Osteoblast (primary cell): ENCODE measurements at regions not wholly inside any gene's neighbourhood (a gene's known extent, or its start where the extent isn't known, plus 50 kb on each side); places are given as distances from the start of the nearest gene placed in this dataset.

Experiments used
- DNase-seq: peaks from one replicate; pipeline ENCODE4 v3.0.0; 2011; ENCODE audit warnings: low spot score, mixed read lengths; ENCODE audit not compliant: insufficient read length; ENCODE audit errors: missing footprints
- H2AFZ ChIP-seq: 2 replicates; pipeline ENCODE4 v1.6.0; 2011; ENCODE audit warnings: mild to moderate bottlenecking, low read length
- H3K27ac ChIP-seq: 2 replicates; pipeline ENCODE4 v1.5.1; 2011; ENCODE audit warnings: mild to moderate bottlenecking, low read depth, low read length, moderate library complexity
- H3K27me3 ChIP-seq: 2 replicates; pipeline ENCODE4 v1.6.0; 2012; ENCODE audit warnings: mild to moderate bottlenecking, control low read depth, inconsistent platforms, low read length, moderate library complexity; ENCODE audit not compliant: insufficient read depth
- H3K36me3 ChIP-seq: 2 replicates; pipeline ENCODE4 v1.5.1; 2011; ENCODE audit warnings: mild to moderate bottlenecking, low read length, control low read depth, moderate library complexity; ENCODE audit not compliant: insufficient read depth
- H3K4me1 ChIP-seq: 2 replicates; pipeline ENCODE4 v1.5.1; 2011; ENCODE audit warnings: mild to moderate bottlenecking, low read length, control low read depth, moderate library complexity; ENCODE audit not compliant: insufficient read depth
- H3K4me2 ChIP-seq: 2 replicates; pipeline ENCODE4 v1.6.0; 2011; ENCODE audit warnings: mild to moderate bottlenecking, low read length; ENCODE audit not compliant: insufficient read depth
- H3K4me3 ChIP-seq: fragments of 200-600 bp; sonication (generic); 3 replicates; pipeline ENCODE4 v1.5.1; 2012; ENCODE audit warnings: mild to moderate bottlenecking, low read length, inconsistent platforms; ENCODE audit not compliant: insufficient read depth
- H3K79me2 ChIP-seq: 2 replicates; pipeline ENCODE4 v1.6.0; 2012; ENCODE audit warnings: mild to moderate bottlenecking, low read length, control low read depth, inconsistent platforms; ENCODE audit not compliant: insufficient read depth
- H3K9me3 ChIP-seq: 2 replicates; pipeline ENCODE4 v1.5.1; 2011; ENCODE audit warnings: low read depth, low read length, control low read depth
- H4K20me1 ChIP-seq: 2 replicates; pipeline ENCODE4 v1.6.0; 2012; ENCODE audit warnings: mild to moderate bottlenecking, low read length, control low read depth; ENCODE audit not compliant: insufficient read depth
- CTCF ChIP-seq: IDR thresholded peaks from 2 replicates; pipeline ENCODE4 v1.5.1; 2011; ENCODE audit warnings: mild to moderate bottlenecking, low read depth, low read length, moderate library complexity; ENCODE audit errors: extremely low read depth

DNA sequence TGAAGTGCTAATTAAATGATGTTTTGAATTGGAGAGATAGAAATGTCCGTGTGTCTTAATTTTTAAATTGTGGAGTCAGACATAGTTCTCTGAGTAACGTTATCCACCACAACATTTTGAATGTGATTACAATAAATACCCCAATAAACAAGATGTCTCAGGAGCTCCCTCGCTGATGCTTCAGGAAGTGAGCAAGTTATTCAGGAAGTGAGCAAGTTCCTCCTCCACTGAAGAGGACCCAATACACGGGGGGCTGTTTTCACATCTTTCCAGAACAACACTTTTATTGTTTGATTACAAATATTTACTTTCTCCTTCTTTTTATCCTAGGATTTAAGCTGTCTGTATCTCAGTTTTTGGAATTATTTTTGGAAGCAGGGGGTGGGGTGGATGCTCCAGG, 363.8 kb downstream of the LRRC70 start:
- Histone ChIP-seq H3K9me3 (no peaks in the 10 kb centered on the region), H3K27ac (no peak overlapping the region), H3K4me1 (no peaks in the 10 kb centered on the region), H2AFZ (peak overlapping the region; percentile 29), H4K20me1 (no peaks in the 10 kb centered on the region), H3K79me2 (no peaks in the 10 kb centered on the region), H3K4me2 (no peak overlapping the region), H3K36me3 (no peaks in the 10 kb centered on the region), H3K4me3 (no peak overlapping the region), H3K27me3 (no peaks in the 10 kb centered on the region)
- no peak for TF ChIP-seq CTCF
- no peak for DNase-seq

GRCh38 chr5:62938927-62939326, 360.3 kb downstream of the LRRC70 start:
- H3K4me1 ChIP-seq = no peaks in the 10 kb centered on the region
- no peak overlapping the region for H2AFZ ChIP-seq
- no peak for DNase-seq
- H3K36me3 ChIP-seq = no peaks in the 10 kb centered on the region
- H3K27me3 ChIP-seq = no peaks in the 10 kb centered on the region
- no peaks in the 10 kb centered on the region for H3K9me3 ChIP-seq
- no peak overlapping the region for H3K27ac ChIP-seq
- H4K20me1 ChIP-seq = no peaks in the 10 kb centered on the region
- no peak for TF ChIP-seq CTCF
- H3K4me3 ChIP-seq = no peak overlapping the region
- H3K79me2 ChIP-seq = no peaks in the 10 kb centered on the region
- H3K4me2 ChIP-seq = no peak overlapping the region

DNA sequence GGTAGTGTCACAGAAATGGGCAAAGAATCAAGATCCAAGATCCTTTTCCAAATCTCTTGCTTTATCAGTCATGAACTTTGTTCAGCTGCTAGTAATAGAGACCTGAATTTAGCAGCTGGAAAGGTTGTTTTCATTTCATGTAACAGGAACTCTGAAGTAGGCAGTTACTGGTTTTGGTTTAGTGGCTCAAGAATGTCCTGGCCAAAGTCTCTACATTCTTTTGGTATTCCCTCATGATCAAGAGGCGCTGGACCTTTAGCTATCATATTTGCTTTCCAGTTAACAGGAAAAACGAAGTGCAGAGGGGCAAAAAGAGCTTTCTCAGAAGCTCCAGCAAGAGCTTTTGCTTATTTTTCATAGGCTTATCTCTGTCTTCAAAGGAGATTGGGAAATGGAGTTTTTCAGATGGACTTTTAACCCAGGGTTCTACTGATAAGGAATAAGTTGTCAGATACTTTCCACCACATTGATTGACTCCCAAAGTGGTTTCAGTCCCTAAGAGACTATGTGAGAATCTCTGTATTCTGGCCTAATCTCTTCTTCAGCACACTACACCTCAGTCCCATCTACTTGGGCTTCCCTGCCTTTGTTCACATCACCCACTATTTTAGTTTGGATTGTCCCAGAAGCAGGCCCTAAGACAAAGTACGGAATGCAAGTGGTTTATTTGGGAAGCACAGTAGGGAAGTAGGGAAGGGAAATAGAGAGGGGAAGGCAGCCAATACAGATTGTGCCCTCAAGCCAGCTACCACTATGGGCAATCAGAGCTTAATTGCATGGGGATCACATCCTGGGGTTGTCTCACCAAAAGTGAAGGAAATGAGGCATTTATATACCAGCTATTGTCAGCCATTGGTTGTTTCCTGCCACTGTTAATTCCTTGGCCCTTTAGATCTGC, 359.3 kb downstream of the LRRC70 start:
- Histone ChIP-seq H3K79me2 (no peaks in the 10 kb centered on the region), H3K27me3 (no peaks in the 10 kb centered on the region), H2AFZ (no peak overlapping the region), H3K4me3 (no peak overlapping the region), H3K9me3 (no peaks in the 10 kb centered on the region), H3K27ac (no peak overlapping the region), H4K20me1 (no peaks in the 10 kb centered on the region), H3K4me2 (no peak overlapping the region), H3K4me1 (no peaks in the 10 kb centered on the region), H3K36me3 (no peaks in the 10 kb centered on the region)
- DNase-seq = no peak
- no peak for TF ChIP-seq CTCF

GRCh38 chr5:62935660-62936059, 357.0 kb downstream of the LRRC70 start:
- Histone ChIP-seq H3K27ac (no peak overlapping the region), H3K4me3 (no peak overlapping the region), H3K4me1 (no peaks in the 10 kb centered on the region), H4K20me1 (no peaks in the 10 kb centered on the region), H2AFZ (no peak overlapping the region), H3K4me2 (no peak overlapping the region), H3K27me3 (no peaks in the 10 kb centered on the region), H3K79me2 (no peaks in the 10 kb centered on the region), H3K9me3 (no peaks in the 10 kb centered on the region), H3K36me3 (no peaks in the 10 kb centered on the region)
- DNase-seq = no peak
- no peak for TF ChIP-seq CTCF
